K562 (cell line): ENCODE measurements at regions not wholly inside any gene's neighbourhood (a gene's known extent, or its start where the extent isn't known, plus 50 kb on each side); places are given as distances from the start of the nearest gene placed in this dataset.
"Not testable (repeated sequence)": the region's sequence is repeated elsewhere in the genome, so short reads cannot be mapped to it uniquely, and the experiment has no call there.

Experiments
- ATAC-seq: fragments of 200-7000 bp; cut with Tn5 transposase; 3 replicates; pipeline ENCODE4 v1.9.1; 2020; ENCODE audit warnings: moderate library complexity
- BruUV-seq: library from RNA; stranded (reverse); fragments of 400-500 nt; replicated peaks from 2 replicates; lab custom pipeline; 2021; lab: Mats Ljungman, UMichigan
- CTCF ChIA-PET: fragments of 300-600 bp; formaldehyde crosslinking; extraction: SDS; loops from one replicate; lab custom pipeline; 2021; ENCODE audit warnings: low intra/inter-chr PET ratio; lab: Yijun Ruan, JAX
- POLR2A ChIA-PET: fragments of 300-600, 350-650 bp; sonication (Branson Sonifier 250); formaldehyde crosslinking; extraction: SDS; loops from one replicate; lab custom pipeline; 2021; ENCODE audit warnings: antibody characterized with exemption, inconsistent platforms; lab: Yijun Ruan, JAX
- DNase-seq, 4 experiments: peaks; one replicate each; pipeline versions ENCODE4 v3.0.0 to v3.0.0-alpha.2; 2011 to 2018; ENCODE audit warnings: low spot score in 3 of 4, mixed read lengths in 3 of 4; ENCODE audit errors: extremely low read depth in 1 of 4
- FAIRE-seq: peaks from 2 replicates; lab custom pipeline; 2011; peaks lifted over from hg19 to GRCh38; lab: Jason Lieb, UNC
- H2AFZ ChIP-seq: 2 replicates; pipeline ENCODE4 v1.6.0; 2011; ENCODE audit warnings: low read depth, low read length, control low read depth, inconsistent platforms
- H3K27ac ChIP-seq: fragments of 200-600 bp; 3 replicates; pipeline ENCODE4 v1.8.0; 2011; ENCODE audit warnings: low read depth, mild to moderate bottlenecking, control low read depth, inconsistent platforms, low read length, moderate library complexity, mixed read lengths; ENCODE audit errors: extremely low read depth
- H3K27me3 ChIP-seq, 2 experiments: fragments of 300-600 bp in 1 of 2; 2 replicates in 1 of 2; 3 replicates in 1 of 2; pipeline versions ENCODE4 v1.6.0 to v1.8.0; 2011; ENCODE audit warnings: inconsistent platforms in 2 of 2, low read length in 2 of 2, mild to moderate bottlenecking in 1 of 2, mixed read lengths in 1 of 2, moderate library complexity in 1 of 2; ENCODE audit not compliant: control insufficient read depth in 2 of 2, insufficient read depth in 2 of 2
- H3K36me3 ChIP-seq: fragments of 300-600 bp; 3 replicates; pipeline ENCODE4 v1.8.0; 2011; ENCODE audit warnings: mild to moderate bottlenecking, low read length, inconsistent platforms; ENCODE audit not compliant: control insufficient read depth, insufficient read depth
- H3K4me1 ChIP-seq, 2 experiments: fragments of 200-600 bp in 1 of 2; replicated peaks in 1 of 2; 2 replicates in 1 of 2; 3 replicates in 1 of 2; pipeline versions ENCODE4 v1.5.1 to v1.8.0; 2011; ENCODE audit warnings: inconsistent platforms in 2 of 2, low read length in 2 of 2, mild to moderate bottlenecking in 1 of 2, mixed read lengths in 1 of 2, moderate library complexity in 1 of 2; ENCODE audit not compliant: control insufficient read depth in 2 of 2, insufficient read depth in 2 of 2
- H3K4me2 ChIP-seq: 2 replicates; pipeline ENCODE4 v1.6.1; 2011; ENCODE audit warnings: low read length, control low read depth, inconsistent platforms, mixed read lengths; ENCODE audit not compliant: insufficient read depth
- H3K4me3 ChIP-seq: fragments of 200-600 bp; sonication (generic), shearing (Covaris generic); 2 replicates; pipeline ENCODE4 v1.5.1; 2016; ENCODE audit warnings: control low read depth, inconsistent platforms
- H3K79me2 ChIP-seq: fragments of 200-600 bp; 3 replicates; pipeline ENCODE4 v1.8.0; 2011; ENCODE audit warnings: low read length, inconsistent platforms; ENCODE audit not compliant: control insufficient read depth, insufficient read depth
- H3K9ac ChIP-seq, 2 experiments: 2 replicates each; pipeline versions ENCODE4 v1.6.0 to v1.6.1; 2011; ENCODE audit warnings: low read depth in 2 of 2, low read length in 2 of 2, control low read depth in 1 of 2, inconsistent platforms in 1 of 2, mild to moderate bottlenecking in 1 of 2, mixed read lengths in 1 of 2; ENCODE audit not compliant: insufficient read depth in 1 of 2
- H3K9me1 ChIP-seq: one replicate; pipeline ENCODE4 v1.6.0; 2011; ENCODE audit warnings: inconsistent platforms, mild to moderate bottlenecking, low read length, moderate library complexity; ENCODE audit not compliant: control insufficient read depth, insufficient read depth
- H3K9me3 ChIP-seq: replicated peaks from 2 replicates; pipeline ENCODE4 v1.5.1; 2011; ENCODE audit warnings: low read depth, low read length, inconsistent platforms; ENCODE audit not compliant: control insufficient read depth, insufficient read depth
- H4K20me1 ChIP-seq: replicated peaks from 2 replicates; pipeline ENCODE4 v1.6.1; 2011; ENCODE audit warnings: low read length, inconsistent platforms, mixed read lengths; ENCODE audit not compliant: control insufficient read depth, insufficient read depth
- EP400 ChIP-seq: fragments of 450-650 bp; IDR thresholded peaks from 2 replicates; pipeline ENCODE4 v1.6.1; 2017; ENCODE audit warnings: antibody characterized with exemption, mild to moderate bottlenecking, moderate library complexity
- FOXA3 ChIP-seq, 2 experiments: fragments of 450-650 bp in 1 of 2; sonication (generic) in 1 of 2; formaldehyde crosslinking; IDR thresholded peaks in 1 of 2; conservative IDR thresholded peaks in 1 of 2; 2 replicates each; pipeline versions ENCODE4 v1.4.0 to v1.8.0; 2020 to 2022; ENCODE audit warnings: mild to moderate bottlenecking in 2 of 2, missing genetic modification reagents in 1 of 2
- NRF1 ChIP-seq, 2 experiments: fragments of 450-650 bp; IDR thresholded peaks in 1 of 2; conservative IDR thresholded peaks in 1 of 2; 2 replicates each; pipeline ENCODE4 v1.6.1; 2014; ENCODE audit warnings: mild to moderate bottlenecking in 2 of 2
- POLR2A ChIP-seq: fragments of 450-650 bp; conservative IDR thresholded peaks from 2 replicates; pipeline ENCODE4 v1.6.1; 2016
- SPI1 ChIP-seq: IDR thresholded peaks from 2 replicates; pipeline ENCODE4 v1.6.1; 2011; ENCODE audit warnings: low read depth, low read length, control low read depth, borderline replicate concordance
- TAF9B ChIP-seq: fragments of 450-650 bp; IDR thresholded peaks from 2 replicates; pipeline ENCODE4 v1.6.1; 2018; ENCODE audit warnings: mild to moderate bottlenecking; ENCODE audit not compliant: partially characterized antibody
- WGBS: fragments of 100-300 bp; shearing (Covaris generic); methylation state at CpG from one replicate; pipeline ENCODE4 v1.1.6; 2016; ENCODE audit warnings: low coverage, mixed read lengths; ENCODE audit not compliant: insufficient coverage; ENCODE audit errors: missing lambda C conversion rate; 5-methylcytosine and 5-hydroxymethylcytosine counted together
- in situ Hi-C: fragments of 300-500 bp; cut with MboI; formaldehyde crosslinking; loops from 4 replicates; pipeline ENCODE4 v1.15.0; 2018; ENCODE audit warnings: inconsistent platforms, mixed read lengths
- intact Hi-C: fragments of 100-400 bp; cut with micrococcal nuclease; formaldehyde crosslinking; loops from 2 replicates; pipeline ENCODE4 v1.14.2; 2022

- DNase-seq, H3K79me2 ChIP-seq, CTCF ChIA-PET, FAIRE-seq, H4K20me1 ChIP-seq, H3K4me3 ChIP-seq, ATAC-seq, in situ Hi-C loops, H3K9ac ChIP-seq, H3K4me1 ChIP-seq, POLR2A ChIA-PET, H3K9me1 ChIP-seq, H3K27ac ChIP-seq, H3K27me3 ChIP-seq, H3K9me3 ChIP-seq, intact Hi-C loops, H3K36me3 ChIP-seq: not testable (repeated sequence)
- WGBS = 0% methylated on average over 6 of the region's 21 CpGs
- TF ChIP-seq NRF1 (conservative IDR thresholded peaks at IDR 0.05 in 1 of 2, IDR thresholded peaks at IDR 0.05 in 1 of 2) (0 out of 4 replicates have a peak, but pooled peaks of 1 of the 2 experiments have one; percentile 11), EP400 (peak; percentile 50), TAF9B (peak; percentile 18), FOXA3 (CRISPR knock-in tag; conservative IDR thresholded peaks at IDR 0.05 in 1 of 2, IDR thresholded peaks at IDR 0.05 in 1 of 2) (peak in 1 of 2 experiments; percentile 55; a peak in 2 of 4 replicates), POLR2A (0 out of 2 replicates have a peak, but pooled peaks have one; percentile 35)
- peak overlapping the region; percentile 80 for H2AFZ ChIP-seq
- TSS peak; percentile 43 for BruUV-seq
- peak overlapping the region; percentile 36 for H3K4me2 ChIP-seq
Observed at GRCh38 chr7:136419740-136420139, 442.6 kb upstream of the MTPN start.

- ChIA-PET CTCF (no interaction called here), POLR2A (no interaction called here)
- Histone ChIP-seq H3K4me1 (peaks cover 0 to 4% of the 10 kb centered on the region in 2 experiments; a peak in 2 of 5 replicates), H4K20me1 (no peaks in the 10 kb centered on the region), H3K9ac (no peak overlapping the region), H3K27ac (no peak overlapping the region), H2AFZ (peak overlapping the region; percentile 66; the same call in 1 of the 2 replicates), H3K27me3 (no peaks in the 10 kb centered on the region), H3K9me3 (no peaks in the 10 kb centered on the region), H3K4me2 (peak overlapping the region; percentile 48), H3K9me1 (no peaks in the 10 kb centered on the region), H3K4me3 (no peak overlapping the region), H3K79me2 (no peaks in the 10 kb centered on the region), H3K36me3 (no peaks in the 10 kb centered on the region)
- FAIRE-seq = no peak
- peak in 1 of 4 experiments; percentile 30 for DNase-seq
- ATAC-seq = peak; percentile 72
- WGBS = 8% methylated on average over 3 of the region's 3 CpGs
- in situ Hi-C loops = no loop called here
- intact Hi-C loops = no loop called here
- BruUV-seq = no TSS peak
- no peak for TF ChIP-seq SPI1
Observed at GRCh38 chr7:136412952-136413351, 435.8 kb upstream of the MTPN start.
